ENCODE measurements at regions not wholly inside any gene's neighbourhood (a gene's known extent, or its start where the extent isn't known, plus 50 kb on each side); places are given as distances from the start of the nearest gene placed in this dataset.

DNA sequence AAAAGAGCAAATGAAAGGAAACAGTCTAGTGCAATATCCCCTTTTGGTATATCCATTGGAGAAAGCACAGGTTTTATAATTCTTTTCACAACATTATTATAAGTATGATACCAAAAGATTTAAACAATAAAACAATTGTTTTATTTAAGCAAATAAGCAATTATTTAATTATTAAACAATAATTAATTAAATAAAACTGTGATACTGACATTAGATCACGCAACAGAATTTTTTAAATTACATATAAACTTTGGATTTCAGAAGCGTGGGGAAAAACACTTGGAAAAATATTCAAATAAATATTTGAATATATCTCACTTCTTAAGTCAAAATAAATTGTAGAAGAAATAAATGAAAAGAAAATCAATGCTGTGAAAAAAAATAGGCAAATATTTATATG is 76.2 kb upstream of the STXBP5 start:
- TF ChIP-seq POLR2A (IDR thresholded peaks at IDR 0.05) (no peak), CTCF (IDR thresholded peaks at IDR 0.05) (no peak)

Data from esophagus squamous epithelium (tissue), 4 donors.